ENCODE measurements at regions not wholly inside any gene's neighbourhood (a gene's known extent, or its start where the extent isn't known, plus 50 kb on each side); places are given as distances from the start of the nearest gene placed in this dataset.

DNA sequence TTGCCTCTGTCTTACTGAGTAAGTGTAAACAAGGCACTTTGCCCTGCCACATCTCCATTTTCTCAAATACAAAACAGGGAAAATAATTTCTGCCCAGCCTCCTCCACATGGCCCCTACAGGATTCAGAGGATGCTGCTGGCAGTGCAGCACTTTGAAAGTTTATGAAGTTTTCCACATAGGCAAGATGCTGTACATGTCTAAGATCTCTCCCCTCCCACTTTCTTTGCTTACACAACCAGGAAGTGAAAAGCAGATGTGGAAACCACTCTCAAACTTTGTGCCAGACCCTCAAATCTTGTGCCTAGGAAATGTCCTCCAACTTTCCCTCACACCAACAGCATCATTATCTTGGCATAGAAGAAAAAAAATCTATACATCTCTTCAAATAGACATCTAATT is 257.0 kb upstream of the LDB2 start:
- H3K4me1 ChIP-seq: no peaks in the 10 kb centered on the region
- H3K27ac ChIP-seq: no peak overlapping the region
- no peaks in the 10 kb centered on the region for H3K9me3 ChIP-seq
- H3K27me3 ChIP-seq: no peaks in the 10 kb centered on the region
- no peaks in the 10 kb centered on the region for H3K36me3 ChIP-seq
- no peak overlapping the region for H3K4me3 ChIP-seq
- intact Hi-C loops (cut with DNase I; ENCODE audit: low total_unique reads): no loop called here
- TF ChIP-seq POLR2A (IDR thresholded peaks at IDR 0.05): no peak
- TF ChIP-seq, protein P1, sequence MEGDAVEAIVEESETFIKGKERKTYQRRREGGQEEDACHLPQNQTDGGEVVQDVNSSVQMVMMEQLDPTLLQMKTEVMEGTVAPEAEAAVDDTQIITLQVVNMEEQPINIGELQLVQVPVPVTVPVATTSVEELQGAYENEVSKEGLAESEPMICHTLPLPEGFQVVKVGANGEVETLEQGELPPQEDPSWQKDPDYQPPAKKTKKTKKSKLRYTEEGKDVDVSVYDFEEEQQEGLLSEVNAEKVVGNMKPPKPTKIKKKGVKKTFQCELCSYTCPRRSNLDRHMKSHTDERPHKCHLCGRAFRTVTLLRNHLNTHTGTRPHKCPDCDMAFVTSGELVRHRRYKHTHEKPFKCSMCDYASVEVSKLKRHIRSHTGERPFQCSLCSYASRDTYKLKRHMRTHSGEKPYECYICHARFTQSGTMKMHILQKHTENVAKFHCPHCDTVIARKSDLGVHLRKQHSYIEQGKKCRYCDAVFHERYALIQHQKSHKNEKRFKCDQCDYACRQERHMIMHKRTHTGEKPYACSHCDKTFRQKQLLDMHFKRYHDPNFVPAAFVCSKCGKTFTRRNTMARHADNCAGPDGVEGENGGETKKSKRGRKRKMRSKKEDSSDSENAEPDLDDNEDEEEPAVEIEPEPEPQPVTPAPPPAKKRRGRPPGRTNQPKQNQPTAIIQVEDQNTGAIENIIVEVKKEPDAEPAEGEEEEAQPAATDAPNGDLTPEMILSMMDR (IDR thresholded peaks at IDR 0.05): no peak
- DNase-seq: no peak

DNA sequence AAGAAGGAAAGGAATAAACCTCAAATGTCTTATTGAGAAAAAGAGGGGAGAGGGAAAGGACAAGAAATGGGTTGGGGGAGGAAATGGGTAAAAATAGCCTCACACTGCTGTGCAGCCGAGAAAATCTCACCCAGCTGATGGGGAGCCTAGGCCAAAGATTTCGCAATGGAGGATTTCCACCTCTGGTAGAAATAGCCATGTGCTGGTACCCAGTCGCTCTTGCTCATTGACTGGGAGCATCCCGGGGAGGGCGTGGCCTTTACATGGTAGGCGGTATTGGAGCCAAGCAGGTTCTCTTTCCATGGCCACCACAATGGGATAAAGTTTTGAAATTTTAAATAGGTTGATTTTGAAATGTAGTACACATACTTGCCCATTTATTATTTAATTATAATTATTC is 255.1 kb upstream of the LDB2 start:
- no peak for TF ChIP-seq POLR2A (IDR thresholded peaks at IDR 0.05)
- TF ChIP-seq, protein P1 (IDR thresholded peaks at IDR 0.05): no peak
- Histone ChIP-seq H3K27ac (no peak overlapping the region), H3K9me3 (no peaks in the 10 kb centered on the region), H3K27me3 (no peaks in the 10 kb centered on the region), H3K4me1 (no peaks in the 10 kb centered on the region), H3K36me3 (no peaks in the 10 kb centered on the region), H3K4me3 (no peak overlapping the region)
- intact Hi-C loops (cut with DNase I; ENCODE audit: low total_unique reads): no loop called here
- DNase-seq: no peak

DNA sequence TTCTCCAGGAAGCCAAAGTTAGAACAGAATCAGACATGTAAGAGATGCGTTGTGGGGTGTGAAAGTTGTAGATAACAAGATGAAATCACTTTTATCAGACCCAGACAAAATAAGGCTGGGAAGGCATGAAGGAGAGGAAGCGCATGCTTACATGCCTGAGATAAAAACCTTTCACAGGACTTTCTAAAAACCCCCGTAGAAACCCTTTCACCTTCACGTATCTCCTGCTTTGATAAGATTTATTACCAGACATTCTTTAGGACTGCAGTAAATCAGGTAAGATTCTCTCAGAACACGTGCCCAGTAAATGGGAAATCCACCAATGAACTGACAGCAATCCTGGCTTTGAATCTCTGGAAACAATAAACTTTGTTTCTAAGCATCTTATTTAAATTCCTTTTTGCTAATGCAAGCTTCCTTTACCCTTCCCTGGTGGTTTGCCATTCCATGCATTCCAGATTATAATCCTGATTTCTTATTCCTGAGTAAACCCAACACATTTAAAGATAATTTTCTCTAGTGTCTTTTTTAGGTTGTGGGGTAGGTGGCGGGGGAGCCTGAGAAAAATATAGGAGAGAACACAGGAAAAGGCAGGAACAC is 254.6 kb upstream of the LDB2 start:
- Histone ChIP-seq H3K4me3 (no peak overlapping the region), H3K9me3 (no peaks in the 10 kb centered on the region), H3K4me1 (no peaks in the 10 kb centered on the region), H3K36me3 (no peaks in the 10 kb centered on the region), H3K27me3 (no peaks in the 10 kb centered on the region), H3K27ac (no peak overlapping the region)
- intact Hi-C loops (cut with DNase I; ENCODE audit: low total_unique reads): no loop called here
- DNase-seq: no peak
- TF ChIP-seq, protein P1 (IDR thresholded peaks at IDR 0.05): no peak
- TF ChIP-seq POLR2A (IDR thresholded peaks at IDR 0.05): no peak

DNA sequence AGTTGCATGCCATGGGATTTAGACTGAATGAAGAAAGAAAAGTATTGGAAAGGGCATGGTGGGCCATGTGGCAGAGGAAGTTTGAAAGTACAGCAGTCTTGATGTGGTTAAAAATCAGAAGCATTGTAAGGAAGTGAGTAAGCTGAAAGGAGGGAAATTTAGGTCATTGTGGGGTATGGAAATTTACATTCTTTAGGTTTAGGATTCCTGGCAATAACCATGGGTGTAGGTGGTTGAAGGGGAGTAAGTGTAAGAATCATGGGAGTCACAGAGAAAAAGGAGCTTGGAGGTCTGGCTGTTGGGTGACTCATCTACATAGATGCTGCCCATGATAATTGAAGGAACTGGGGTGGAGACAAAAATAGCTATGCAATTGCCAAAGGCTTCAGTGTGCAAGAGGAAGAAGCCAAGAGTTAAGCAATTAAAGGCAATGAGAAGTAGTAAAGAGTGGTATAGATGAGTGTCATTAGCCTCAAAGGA is 243.8 kb upstream of the LDB2 start:
- no peak overlapping the region for H3K27ac ChIP-seq
- no peak for TF ChIP-seq POLR2A (IDR thresholded peaks at IDR 0.05)
- TF ChIP-seq, protein P1 (IDR thresholded peaks at IDR 0.05): no peak
- no peak overlapping the region for H3K4me3 ChIP-seq
- no peaks in the 10 kb centered on the region for H3K36me3 ChIP-seq
- intact Hi-C loops (cut with DNase I; ENCODE audit: low total_unique reads): no loop called here
- no peaks in the 10 kb centered on the region for H3K4me1 ChIP-seq
- no peaks in the 10 kb centered on the region for H3K27me3 ChIP-seq
- H3K9me3 ChIP-seq: no peaks in the 10 kb centered on the region
- DNase-seq: no peak

DNA sequence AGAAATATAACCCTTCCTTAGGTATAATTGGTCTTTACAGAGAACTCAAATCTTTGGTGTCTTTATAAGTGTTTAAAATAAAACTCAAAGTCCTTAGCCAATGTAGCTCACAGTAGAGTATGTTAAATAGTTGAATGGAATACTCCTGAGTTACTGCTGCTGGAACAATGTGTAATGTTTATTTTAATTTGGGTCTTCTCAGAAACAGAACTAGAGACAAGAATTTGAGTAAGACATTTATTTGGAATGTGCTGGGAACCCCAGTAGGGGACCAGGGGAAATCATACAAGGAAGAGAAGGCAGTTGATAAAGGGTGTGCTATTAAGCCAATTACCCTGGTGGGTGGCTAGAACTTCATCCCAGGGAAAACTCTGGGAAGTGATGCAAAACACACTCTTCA is 240.4 kb upstream of the LDB2 start:
- intact Hi-C loops (cut with DNase I; ENCODE audit: low total_unique reads): no loop called here
- Histone ChIP-seq H3K9me3 (no peaks in the 10 kb centered on the region), H3K27ac (no peak overlapping the region), H3K27me3 (no peaks in the 10 kb centered on the region), H3K36me3 (no peaks in the 10 kb centered on the region), H3K4me3 (no peak overlapping the region), H3K4me1 (no peaks in the 10 kb centered on the region)
- no peak for DNase-seq
- TF ChIP-seq, protein P1 (IDR thresholded peaks at IDR 0.05): no peak
- no peak for TF ChIP-seq POLR2A (IDR thresholded peaks at IDR 0.05)
